GM21381 (cell line): ENCODE measurements at regions not wholly inside any gene's neighbourhood (a gene's known extent, or its start where the extent isn't known, plus 50 kb on each side); places are given as distances from the start of the nearest gene placed in this dataset.

Source experiments
- ATAC-seq: cut with Tn5 transposase; IDR thresholded peaks from one replicate; pipeline ENCODE4 v1.9.1; 2021; ENCODE audit warnings: mild to moderate bottlenecking, moderate library complexity; ENCODE audit not compliant: unreplicated experiment

DNA sequence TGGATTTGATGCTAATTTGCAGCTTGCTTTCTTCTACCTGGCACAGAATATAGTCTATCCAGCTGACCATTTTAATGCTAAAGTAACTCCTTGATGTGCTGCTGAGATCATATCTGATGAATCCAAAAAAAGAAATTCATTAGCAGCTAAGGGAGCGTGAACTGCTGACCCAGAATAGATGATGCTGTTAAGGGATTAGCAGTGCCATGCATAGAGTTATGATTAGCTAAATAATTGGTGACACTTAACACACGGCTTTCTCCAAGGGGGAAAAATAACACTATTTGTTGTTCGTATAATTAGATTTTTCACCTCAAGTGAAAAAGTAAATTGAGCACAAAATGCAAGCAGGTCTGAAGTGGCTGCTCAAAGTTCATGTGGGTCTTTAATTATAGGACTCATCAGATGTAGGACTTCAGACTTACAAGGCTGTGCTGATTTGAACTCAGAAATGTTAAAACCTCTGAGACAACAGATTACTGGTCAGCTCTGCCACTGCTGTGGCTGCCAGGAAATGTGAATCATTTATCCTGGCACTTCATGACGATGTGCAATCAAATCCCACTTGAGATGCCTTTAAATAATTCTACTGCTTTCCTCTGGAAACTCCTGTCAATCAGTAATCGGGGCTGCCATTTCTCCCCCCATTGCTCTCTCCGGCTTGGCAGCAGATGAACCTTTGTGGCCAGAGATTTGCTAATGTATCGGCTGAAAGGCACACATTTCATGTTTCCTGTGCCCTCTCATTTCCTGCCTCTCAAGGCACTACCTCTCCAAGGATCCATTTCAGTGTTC is 291.6 kb upstream of the C9orf72 start:
- no peak for ATAC-seq

DNA sequence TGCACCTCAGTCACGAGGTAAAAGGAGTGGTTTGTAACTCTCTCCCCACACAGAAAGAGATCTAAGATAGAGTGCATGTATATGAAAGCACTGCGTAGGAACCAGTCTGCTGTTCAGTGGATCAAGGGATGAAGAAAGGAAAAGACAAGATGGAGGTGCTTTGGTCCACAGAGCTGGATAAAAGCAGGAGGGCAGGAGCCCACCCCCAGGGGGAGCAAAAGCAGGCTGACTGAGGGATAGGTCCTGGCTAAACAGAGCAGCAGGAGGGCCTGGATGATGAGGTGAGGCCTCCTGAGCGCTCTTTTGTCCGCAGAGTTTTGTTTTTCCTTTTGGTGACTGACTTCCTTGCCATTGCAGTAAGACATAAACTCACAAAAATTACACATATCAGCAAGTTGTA is 293.5 kb upstream of the C9orf72 start:
- ATAC-seq = no peak

DNA sequence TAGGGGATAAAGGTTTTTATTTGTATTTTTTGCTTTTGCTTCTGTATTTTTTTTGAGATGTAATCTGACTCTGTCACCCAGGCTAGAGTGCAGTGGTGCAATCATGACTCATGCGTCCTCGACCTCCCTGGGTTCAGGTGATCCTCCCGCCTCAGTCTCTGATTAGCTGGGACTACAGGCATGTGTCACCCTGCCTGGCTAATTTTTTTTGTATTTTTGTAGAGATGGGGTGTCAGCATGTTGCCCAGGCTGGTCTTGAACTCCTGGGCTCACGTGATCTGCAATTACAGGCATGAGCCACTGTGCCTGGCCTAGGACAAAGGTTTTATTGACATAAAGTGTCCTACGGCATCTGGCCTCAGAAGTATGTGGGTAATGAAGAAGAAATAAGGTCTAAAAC is 297.1 kb upstream of the C9orf72 start:
- no peak for ATAC-seq

DNA sequence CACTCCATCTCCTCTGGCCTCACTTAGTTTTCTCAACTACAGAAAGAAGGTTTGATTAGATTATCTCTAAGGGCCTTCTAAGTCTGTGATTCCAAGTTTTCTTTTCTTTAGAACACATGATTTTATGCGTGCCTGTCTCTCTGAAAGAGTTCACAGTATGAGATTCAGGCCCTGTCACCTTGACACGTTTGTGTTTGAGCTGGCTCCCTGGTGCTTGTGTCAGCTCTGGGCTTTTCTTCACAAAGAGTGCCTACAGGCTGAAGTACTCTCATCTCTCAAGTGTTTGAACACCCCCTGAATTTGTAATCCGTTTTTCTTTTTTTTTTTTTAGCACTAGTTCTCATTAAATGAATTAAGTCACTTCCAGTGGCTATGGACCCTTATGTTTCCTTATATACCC is 306.9 kb upstream of the C9orf72 start:
- ATAC-seq = no peak

DNA sequence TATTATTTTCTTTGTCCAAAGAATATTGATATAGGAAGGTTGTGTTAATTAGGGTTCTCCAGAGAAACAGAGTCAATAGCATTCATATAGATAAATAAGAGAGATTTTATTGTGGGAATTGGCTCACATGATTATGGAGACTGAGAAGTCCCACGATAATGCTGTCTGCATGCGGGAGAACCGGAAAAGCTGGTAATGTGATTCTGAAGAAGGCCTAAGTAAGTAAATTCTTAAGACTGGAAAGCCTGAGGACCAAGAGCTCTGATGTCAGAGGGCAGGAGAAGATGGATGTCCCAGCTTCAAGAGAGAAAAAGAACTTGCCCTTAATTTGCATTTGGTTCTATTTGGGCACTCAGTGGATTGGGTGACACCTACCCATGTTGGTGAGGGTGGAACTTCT is 307.4 kb upstream of the C9orf72 start:
- no peak for ATAC-seq

DNA sequence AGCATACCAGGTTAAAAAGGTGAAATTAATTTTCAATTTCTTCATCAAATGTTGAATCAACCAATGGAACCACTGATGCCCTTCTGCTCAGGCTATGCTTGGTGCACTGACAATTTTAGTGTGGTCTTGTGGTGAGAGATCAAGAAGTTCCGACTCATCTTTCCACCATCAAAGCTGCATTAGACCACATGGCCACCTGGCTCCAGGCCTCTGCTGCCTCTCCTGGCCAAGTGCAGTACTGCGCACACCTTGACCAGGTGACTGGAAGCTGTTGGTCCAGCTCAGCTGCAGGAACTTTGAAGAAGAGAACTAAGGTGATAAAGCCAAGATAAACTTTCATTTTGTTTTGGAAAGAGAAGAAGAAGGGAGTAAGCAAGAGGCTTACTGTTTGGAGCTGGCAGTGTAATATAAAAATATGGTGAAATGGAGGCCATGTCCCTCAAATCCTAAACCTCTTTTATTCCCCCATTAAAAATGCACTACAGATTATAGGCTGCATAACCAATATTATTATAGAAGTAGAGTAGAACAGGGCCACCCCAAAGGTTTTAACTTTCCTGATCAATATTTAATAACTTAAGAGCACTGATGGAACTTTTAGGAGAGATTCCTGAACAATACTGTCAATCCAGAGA is 315.5 kb upstream of the C9orf72 start:
- peak; percentile 96 for ATAC-seq

DNA sequence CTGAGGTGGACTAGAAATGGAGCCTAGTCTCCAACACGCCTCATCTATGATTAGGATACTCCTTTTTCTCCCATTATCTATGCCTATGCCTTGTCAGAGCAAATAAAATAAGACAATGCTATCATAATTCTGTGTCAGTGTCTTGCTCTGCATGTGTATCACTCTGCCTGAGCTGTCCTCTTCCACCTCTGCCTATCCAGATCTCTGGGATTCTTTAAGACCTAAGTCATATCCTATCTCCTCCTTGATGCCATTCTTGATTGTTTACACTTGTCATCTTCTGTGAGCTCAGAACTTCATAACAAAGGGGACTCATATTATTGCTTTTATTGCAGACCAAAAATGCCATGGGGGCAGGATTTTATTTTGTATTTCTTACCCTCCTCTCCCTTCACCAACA is 351.2 kb upstream of the C9orf72 start:
- no peak for ATAC-seq

DNA sequence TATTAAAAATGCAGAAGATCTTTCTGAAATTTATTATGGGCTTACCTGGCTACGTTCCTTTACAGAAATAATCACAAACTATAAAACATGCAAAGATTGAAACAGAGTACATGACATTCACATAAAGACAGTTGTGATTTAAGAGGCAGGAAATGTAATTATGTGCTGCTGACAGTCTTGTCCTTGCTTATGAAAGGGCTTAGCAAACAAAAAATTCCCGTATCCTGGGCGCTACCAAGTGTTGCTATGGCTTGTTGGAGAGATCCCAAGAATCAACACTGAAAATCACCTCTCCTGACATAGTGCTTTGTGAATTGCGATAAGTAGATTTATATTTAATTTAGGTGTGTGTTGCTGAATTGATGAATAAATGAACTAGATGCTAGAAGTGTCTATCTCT is 352.5 kb upstream of the C9orf72 start:
- no peak for ATAC-seq

DNA sequence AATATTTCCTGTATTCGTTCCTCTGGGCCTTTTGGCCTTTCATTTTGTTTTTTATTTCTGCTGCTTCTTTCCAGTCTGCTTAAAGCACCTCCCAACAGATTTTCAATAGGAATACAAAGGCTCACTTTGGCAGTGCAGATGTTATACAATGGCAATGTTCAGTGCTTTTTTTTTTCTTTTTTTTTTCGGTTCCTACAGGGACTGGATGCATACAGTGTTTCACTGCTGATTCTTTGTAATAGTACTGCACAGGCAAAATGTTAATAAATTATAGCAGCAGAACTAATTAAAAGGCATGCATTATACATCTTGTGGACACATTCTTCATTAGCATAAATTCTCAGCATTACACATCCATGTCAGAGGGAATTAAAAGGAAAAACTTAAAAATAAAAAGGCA is 356.6 kb upstream of the C9orf72 start:
- ATAC-seq = no peak

DNA sequence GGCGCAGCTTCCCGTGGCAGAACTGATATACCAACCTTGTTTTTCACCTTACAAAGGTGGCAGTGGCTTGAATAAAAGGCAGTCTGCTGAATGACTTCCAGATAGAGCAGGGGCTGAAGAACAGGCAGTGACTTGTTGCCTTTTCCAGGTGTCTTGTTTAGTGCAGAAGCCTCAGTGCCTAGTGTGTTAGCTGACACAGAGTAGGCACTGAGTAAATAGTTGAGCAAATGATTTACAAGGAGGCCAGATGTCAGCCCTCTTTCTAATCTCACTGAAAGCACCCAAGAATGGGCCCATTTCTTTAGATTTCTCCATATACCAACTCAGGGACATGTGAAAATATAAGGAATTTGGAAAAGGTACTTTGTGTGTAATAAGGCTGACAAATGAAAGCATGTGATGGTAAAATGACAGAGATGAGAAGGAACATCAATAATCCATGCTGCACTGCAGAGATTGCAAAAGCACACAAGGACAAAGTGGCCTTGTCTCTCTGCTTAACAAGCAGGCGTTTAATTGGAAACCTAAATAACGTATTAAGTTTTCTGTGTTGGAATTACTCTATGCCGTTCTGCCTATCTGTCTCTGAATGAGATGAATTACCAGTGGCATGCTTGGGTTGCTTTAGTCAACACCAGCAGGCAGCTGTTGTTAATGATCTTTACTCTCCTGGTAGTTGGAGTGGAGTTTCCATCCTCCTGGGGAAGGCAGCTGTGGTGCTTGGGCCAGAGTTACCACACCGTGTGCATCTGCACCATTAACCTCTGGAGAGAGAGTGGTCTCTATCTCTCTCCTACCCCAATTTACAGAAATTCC is 360.1 kb upstream of the C9orf72 start:
- no peak for ATAC-seq

DNA sequence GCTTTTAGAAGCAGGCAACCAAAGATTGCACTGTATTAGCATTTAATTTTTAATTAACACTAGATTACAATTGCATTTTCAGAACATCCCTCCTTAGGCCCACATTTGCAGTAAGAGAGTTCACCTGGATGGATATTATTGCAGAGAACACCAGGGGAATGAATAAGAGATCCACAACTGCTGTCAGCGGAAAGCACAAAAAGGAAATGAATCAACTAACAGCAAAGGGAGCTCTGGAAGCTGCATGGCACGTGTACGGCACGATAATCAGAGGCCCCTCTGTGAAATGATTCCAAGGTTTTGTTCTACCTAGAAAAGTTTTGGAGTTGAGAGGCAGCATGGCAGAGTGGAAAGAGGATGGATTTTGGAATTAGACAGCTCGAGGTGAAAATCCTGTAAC is 361.2 kb upstream of the C9orf72 start:
- no peak for ATAC-seq

DNA sequence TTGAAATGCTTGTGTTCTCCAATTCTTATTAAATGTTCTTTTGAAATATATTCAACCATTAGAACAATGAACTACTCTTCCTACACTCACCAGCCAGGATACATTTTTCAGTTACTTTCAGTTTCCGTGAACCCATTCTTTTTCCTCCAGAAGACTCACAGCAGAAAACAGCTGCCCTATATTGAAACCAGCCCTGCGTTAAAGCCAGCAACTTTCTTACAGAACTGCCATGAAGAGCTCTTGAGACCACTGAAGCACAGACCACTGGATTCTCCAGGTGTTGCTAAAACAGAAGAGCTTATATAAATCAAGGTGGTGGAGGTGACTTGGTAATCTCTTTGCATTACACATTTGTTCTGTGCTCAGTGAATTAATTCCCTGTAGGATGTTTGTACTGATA is 365.9 kb upstream of the C9orf72 start:
- ATAC-seq = no peak

DNA sequence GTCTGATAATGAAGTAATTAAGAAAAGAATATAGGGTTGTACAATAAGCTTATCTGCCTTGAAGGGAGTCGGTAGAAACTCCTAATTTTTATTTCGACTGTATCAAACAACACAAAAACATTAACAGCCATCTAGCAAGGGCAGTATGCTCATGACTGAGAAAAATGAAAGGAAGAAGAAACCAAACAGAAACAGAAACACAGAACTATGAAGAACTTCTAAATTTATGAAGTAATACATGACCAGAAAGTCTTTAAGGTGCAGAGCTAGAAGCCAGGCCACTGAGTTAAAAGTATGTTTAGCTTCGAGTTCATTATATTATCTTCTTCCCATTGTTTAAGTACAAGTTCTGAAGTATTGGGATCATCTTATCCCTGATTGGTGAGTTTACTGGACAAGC is 367.3 kb upstream of the C9orf72 start:
- ATAC-seq = no peak

DNA sequence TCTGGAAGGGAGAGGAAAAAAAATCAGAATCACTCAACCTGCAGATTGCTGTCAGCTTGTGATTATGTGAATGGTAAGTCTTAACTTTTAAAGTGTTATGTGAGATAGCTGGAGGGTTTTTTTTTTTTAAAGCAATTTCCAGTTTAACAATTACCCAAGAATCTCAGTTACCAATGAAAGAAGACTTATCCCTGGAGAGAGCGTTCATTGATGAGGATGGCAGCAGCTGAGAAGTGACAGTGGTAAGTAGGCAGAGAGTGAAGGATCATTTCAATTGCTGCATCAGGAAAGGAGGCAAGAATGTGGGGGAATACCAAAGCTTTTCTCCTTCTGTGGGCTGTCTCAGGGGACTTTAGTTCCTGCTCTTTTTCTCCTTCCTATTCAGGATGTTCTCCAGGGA is 370.2 kb upstream of the C9orf72 start:
- ATAC-seq = no peak

DNA sequence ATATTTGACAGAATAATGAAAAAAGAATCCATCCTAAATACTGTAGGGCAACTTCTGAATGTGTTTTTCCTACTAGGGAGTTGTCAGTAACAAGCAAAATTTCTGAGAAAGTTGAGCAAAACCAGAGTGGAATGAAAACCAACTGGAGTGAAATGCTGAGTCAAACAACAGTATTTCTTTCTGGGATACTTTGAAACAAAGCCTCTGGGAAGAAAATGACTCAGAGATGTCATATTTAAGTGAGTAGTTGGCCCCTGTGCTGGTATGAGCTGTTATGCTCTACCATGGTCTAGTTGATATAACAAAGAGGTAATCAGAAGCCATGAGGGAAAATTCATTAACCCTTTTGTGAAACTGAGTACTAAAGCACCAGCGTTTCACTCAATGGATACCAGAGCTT is 372.1 kb upstream of the C9orf72 start:
- ATAC-seq = no peak

DNA sequence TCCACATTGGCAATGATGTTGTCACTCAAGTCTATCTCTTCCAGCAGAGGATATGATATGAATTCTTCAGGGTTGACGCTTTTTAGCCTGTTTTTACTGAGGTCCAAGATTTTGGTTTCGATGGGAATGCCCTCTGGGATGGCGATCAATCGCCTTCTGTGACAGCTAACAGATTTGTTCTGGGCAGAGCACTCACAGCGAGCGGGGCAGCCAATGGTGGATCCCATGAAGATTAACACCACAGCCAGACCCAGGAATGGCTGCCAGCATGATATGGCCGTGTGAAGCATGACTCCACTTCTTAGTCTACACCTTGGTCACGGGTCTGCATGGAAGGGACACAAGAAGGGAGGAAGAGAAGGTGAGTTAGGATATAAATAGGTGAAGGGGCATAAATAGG is 377.1 kb upstream of the C9orf72 start:
- ATAC-seq = no peak

DNA sequence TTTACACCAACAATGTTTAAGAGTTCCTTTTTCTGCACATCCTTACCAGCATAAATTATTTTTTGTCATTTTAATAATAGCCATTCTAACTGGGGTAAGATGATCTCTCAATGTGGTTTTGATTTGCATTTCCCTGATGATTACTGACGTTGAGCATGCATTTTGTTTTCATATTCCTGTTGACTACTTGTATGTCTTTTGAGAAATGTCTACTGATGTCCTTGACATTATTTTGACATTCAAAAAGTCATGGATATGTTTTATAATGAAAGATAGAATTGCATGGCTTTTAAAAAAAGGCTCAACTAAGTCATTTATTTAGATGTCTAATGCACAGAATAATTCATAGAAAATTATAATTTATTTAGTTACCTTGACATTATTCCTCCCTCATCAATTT is 381.6 kb upstream of the C9orf72 start:
- no peak for ATAC-seq

DNA sequence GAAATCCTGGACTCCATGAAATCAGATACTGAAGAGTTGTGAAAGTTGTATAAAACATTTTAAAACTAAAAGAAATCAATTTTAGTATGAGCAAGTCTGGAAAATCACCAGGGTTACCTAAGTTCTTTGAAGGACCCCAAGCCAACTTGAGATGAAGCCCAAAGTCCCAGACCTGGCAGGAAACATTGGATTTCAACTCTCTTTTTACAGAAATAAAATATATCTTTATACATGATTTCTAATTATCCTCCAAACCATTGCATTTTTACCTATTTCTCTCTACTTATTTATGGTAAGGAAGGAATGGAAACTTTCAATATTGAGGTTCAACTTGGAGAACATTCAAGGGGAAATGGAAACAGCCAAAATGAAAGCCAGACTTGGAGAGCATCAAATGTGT is 390.6 kb upstream of the C9orf72 start:
- ATAC-seq = no peak

DNA sequence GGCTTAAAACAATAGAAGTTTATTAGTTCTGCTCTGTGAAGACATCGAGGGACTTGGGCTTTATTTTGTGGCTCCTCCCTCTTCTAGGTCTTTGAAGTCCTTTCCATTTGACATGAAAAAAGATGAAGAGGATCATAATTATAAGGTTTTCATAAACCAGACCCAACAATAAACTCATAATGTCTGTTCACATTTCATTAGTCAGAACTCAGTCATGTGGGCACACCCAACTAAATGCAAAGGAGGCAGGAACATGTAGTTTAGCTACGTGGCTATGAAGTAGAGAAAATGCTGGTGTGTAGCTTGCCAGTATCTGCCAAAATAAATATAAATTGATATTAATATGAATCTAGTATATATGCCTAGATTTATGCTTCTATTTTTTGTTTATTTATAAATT is 393.9 kb upstream of the C9orf72 start:
- ATAC-seq = no peak

DNA sequence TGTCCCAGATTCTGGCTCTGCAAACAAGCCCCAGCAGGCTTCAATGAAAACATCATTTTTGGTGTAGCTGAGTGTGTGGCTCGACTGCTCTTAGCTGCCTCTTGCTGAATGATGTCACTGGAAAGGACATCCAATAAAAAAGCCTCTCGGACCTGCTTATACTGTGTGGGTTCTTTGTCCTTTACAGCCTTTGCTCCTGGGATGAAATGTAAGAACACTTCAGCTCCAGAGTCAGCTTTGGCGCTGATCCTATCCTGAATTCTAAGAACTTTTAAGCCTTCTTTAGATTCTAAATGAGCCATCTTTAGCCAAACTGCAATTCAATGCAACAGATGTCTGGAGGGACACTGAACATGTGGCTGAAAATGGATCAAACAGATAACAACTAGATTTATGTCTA is 404.6 kb upstream of the C9orf72 start:
- no peak for ATAC-seq

DNA sequence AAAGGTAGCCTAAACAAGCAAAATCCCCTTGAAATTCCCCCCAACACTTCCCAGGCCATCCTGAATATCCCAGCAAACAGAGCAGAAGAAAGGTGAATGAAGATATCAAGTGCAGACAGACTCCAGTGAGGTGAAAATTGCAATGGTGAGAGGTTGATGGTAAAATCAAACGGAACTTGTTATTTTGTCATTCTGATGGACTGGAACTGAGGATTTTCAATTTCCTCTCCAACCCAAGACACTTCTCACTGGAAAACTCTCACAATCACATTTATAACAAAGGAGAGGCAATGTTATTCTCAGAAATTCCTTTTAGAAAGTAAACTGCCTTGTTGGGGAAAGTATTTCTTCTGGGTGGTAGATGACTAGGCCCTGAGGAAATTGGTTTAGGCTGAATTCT is 412.4 kb upstream of the C9orf72 start:
- no peak for ATAC-seq

DNA sequence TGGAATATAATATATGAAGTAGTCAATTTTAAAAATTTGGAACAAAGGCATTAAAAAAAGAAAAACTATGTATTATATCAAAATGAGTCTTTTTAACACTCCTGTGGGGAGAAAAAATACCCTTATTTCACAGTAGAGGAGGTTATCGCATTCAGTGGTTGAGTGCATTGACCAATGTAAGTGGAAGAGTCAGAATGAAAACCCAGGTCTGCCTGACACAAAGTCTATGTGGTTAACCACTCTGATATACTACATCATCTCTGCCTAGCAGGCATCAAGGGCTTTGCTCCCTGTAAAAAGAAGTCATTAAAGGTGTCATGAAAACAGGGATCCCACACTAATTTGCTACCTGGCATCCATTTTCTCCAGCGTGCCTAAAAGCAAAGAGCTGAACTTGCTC is 417.2 kb upstream of the C9orf72 start:
- peak; percentile 84 for ATAC-seq
